HL-60 (cell line): ENCODE measurements at regions not wholly inside any gene's neighbourhood (a gene's known extent, or its start where the extent isn't known, plus 50 kb on each side); places are given as distances from the start of the nearest gene placed in this dataset.

ENCODE experiments used
- DNase-seq, 2 experiments: peaks; one replicate each; pipeline ENCODE4 v3.0.0-alpha.2; 2010 to 2020; ENCODE audit warnings: low read depth in 1 of 2, low spot score in 1 of 2
- H3K27ac ChIP-seq: fragments of 250-450 bp; sonication (Bioruptor Pico); replicated peaks from 2 replicates; pipeline ENCODE4 v1.5.1; 2020; ENCODE audit warnings: mild to moderate bottlenecking, moderate library complexity
- H3K27me3 ChIP-seq: fragments of 250-450 bp; sonication (Bioruptor Pico); 2 replicates; pipeline ENCODE4 v1.5.1; 2021; ENCODE audit warnings: mild to moderate bottlenecking, moderate library complexity; ENCODE audit not compliant: insufficient read depth, poor library complexity, severe bottlenecking
- H3K4me3 ChIP-seq: replicated peaks from 2 replicates; pipeline ENCODE4 v1.5.1; 2011; ENCODE audit warnings: mild to moderate bottlenecking, control low read depth, low read length; ENCODE audit not compliant: insufficient read depth
- GABPA ChIP-seq: IDR thresholded peaks from 2 replicates; pipeline ENCODE4 v1.6.1; 2012; ENCODE audit warnings: low read depth
- POLR2AphosphoS5 ChIP-seq: IDR thresholded peaks from 2 replicates; pipeline ENCODE4 v1.6.1; 2012; ENCODE audit warnings: low read depth
- SPI1 ChIP-seq: IDR thresholded peaks from 2 replicates; pipeline ENCODE4 v1.6.1; 2012; ENCODE audit warnings: low read depth, mild to moderate bottlenecking, borderline replicate concordance
- TF ChIP-seq, protein P1 (sequence below): IDR thresholded peaks from one replicate; pipeline ENCODE4 v1.5.1; 2011; ENCODE audit warnings: low read length, control low read depth, inconsistent platforms; ENCODE audit not compliant: insufficient read depth
- TF ChIP-seq, protein P2 (sequence below): IDR thresholded peaks from 2 replicates; pipeline ENCODE4 v1.6.1; 2012; ENCODE audit warnings: low read depth; ENCODE audit not compliant: insufficient replicate concordance

DNA sequence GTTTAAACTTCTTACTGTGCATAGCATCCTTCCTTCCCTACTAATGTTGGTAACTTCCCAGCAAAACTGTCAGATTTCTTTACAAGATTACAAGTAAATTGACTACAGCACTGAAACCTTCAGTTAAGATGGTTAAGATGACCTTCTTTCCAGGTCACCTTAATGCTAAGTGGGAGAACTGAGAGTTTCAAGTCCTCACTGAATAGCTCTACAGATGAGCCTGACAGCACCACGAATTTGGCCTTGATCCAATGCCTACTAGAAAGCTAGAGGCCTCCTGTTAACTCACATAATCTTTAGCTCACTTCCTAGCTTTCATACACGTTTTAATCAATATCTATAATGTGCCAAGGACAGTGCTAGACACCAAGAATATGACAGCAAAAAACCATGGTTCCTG lies 276.0 kb upstream of the PLD5 start:
- DNase-seq = no peak
- no peak overlapping the region for H3K27ac ChIP-seq
- no peak for TF ChIP-seq POLR2AphosphoS5
- TF ChIP-seq SPI1 = no peak
- TF ChIP-seq, protein P1, sequence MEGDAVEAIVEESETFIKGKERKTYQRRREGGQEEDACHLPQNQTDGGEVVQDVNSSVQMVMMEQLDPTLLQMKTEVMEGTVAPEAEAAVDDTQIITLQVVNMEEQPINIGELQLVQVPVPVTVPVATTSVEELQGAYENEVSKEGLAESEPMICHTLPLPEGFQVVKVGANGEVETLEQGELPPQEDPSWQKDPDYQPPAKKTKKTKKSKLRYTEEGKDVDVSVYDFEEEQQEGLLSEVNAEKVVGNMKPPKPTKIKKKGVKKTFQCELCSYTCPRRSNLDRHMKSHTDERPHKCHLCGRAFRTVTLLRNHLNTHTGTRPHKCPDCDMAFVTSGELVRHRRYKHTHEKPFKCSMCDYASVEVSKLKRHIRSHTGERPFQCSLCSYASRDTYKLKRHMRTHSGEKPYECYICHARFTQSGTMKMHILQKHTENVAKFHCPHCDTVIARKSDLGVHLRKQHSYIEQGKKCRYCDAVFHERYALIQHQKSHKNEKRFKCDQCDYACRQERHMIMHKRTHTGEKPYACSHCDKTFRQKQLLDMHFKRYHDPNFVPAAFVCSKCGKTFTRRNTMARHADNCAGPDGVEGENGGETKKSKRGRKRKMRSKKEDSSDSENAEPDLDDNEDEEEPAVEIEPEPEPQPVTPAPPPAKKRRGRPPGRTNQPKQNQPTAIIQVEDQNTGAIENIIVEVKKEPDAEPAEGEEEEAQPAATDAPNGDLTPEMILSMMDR = no peak
- TF ChIP-seq, protein P2, sequence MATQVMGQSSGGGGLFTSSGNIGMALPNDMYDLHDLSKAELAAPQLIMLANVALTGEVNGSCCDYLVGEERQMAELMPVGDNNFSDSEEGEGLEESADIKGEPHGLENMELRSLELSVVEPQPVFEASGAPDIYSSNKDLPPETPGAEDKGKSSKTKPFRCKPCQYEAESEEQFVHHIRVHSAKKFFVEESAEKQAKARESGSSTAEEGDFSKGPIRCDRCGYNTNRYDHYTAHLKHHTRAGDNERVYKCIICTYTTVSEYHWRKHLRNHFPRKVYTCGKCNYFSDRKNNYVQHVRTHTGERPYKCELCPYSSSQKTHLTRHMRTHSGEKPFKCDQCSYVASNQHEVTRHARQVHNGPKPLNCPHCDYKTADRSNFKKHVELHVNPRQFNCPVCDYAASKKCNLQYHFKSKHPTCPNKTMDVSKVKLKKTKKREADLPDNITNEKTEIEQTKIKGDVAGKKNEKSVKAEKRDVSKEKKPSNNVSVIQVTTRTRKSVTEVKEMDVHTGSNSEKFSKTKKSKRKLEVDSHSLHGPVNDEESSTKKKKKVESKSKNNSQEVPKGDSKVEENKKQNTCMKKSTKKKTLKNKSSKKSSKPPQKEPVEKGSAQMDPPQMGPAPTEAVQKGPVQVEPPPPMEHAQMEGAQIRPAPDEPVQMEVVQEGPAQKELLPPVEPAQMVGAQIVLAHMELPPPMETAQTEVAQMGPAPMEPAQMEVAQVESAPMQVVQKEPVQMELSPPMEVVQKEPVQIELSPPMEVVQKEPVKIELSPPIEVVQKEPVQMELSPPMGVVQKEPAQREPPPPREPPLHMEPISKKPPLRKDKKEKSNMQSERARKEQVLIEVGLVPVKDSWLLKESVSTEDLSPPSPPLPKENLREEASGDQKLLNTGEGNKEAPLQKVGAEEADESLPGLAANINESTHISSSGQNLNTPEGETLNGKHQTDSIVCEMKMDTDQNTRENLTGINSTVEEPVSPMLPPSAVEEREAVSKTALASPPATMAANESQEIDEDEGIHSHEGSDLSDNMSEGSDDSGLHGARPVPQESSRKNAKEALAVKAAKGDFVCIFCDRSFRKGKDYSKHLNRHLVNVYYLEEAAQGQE = no peak
- TF ChIP-seq GABPA = no peak
- H3K4me3 ChIP-seq = no peak overlapping the region
- H3K27me3 ChIP-seq = no peaks in the 10 kb centered on the region

DNA sequence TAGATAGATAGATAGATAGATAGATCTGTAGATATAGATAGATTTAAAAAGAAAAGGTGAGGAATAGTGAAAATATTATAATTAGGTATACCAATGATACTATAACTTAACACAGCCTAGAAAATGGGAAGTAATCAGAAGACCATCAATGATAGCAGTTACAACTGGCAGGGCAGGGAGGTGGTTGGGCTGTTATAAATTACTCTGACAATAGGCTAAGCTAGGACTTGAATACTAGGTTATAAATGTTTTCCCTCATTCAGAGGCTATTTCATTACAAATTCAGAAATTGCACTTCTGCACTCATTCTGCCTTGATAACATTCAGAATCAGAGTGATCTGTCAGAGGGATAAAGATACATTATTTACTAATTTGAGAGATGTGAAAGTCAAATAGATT lies 273.4 kb upstream of the PLD5 start:
- Histone ChIP-seq H3K27me3 (no peaks in the 10 kb centered on the region), H3K27ac (no peak overlapping the region), H3K4me3 (no peak overlapping the region)
- TF ChIP-seq SPI1 (no peak), POLR2AphosphoS5 (no peak), GABPA (no peak)
- TF ChIP-seq, protein P1 = no peak
- TF ChIP-seq, protein P2 = no peak
- no peak for DNase-seq

DNA sequence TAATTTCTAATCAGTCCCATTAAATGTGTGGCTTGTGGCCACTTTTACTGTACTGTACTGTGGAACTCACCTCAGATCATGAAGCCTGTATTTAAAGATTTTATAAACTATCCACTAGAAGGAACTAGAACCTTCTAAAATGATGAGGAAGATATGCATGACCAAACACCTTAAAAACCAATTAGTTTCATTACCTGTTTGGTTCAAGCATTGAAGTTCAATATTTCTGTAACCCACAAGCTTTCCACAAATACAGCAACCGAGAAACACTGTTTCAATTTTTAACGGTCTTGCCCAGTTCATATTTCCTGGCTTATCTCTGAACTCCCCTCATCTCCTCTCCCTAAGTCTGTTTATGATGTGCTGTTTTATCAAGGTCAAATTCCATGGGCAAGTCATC lies 264.3 kb upstream of the PLD5 start:
- Histone ChIP-seq H3K4me3 (no peak overlapping the region), H3K27ac (no peak overlapping the region)
- DNase-seq = no peak

More for the DNA sequence above, 264.3 kb upstream of the PLD5 start:
- TF ChIP-seq, protein P1 = no peak
- no peak for TF ChIP-seq POLR2AphosphoS5
- no peak for TF ChIP-seq SPI1
- TF ChIP-seq GABPA = no peak
- TF ChIP-seq, protein P2 = no peak
- H3K27me3 ChIP-seq = no peaks in the 10 kb centered on the region
